SK-N-DZ (cell line): ENCODE measurements at regions not wholly inside any gene's neighbourhood (a gene's known extent, or its start where the extent isn't known, plus 50 kb on each side); places are given as distances from the start of the nearest gene placed in this dataset.
"Not testable (repeated sequence)": the region's sequence is repeated elsewhere in the genome, so short reads cannot be mapped to it uniquely, and the experiment has no call there.

Experiments used
- DNase-seq: peaks from one replicate; pipeline ENCODE4 v3.0.0-alpha.2; 2015; ENCODE audit warnings: low spot score

DNA sequence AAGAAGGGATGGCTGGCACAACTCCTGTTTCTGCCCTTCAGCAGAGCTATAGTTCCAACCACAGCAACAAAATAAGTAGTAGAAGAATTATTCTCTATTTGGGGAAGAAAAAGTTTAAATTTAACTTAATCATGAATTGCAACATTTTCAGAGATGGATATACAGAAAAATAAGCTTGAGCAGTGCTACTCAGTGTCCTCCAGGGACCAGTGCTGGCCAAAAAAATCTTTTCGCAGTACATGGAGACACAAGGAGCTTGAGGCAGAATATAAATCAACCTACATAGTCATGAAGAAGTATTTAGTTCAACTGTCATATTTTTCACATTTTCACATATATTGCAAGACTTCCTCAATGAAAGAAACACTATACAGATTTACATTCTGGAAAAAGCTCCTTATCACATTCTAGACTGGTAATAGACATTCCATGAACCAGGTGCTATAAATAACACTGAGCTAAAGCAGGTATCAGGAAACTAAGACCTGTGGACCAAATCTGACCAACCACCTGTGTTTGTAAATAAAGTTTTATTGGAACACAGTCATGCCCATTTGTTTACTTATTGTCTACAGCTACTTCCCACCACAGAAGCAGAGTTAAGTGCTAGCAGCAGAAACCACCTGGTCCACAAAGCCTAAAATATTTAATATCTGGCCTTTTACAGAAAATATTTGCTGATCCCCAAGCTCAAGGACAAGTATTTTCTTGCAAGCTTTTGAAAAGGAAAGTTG lies 101.9 kb downstream of the RGS21 start:
- DNase-seq: no peak

DNA sequence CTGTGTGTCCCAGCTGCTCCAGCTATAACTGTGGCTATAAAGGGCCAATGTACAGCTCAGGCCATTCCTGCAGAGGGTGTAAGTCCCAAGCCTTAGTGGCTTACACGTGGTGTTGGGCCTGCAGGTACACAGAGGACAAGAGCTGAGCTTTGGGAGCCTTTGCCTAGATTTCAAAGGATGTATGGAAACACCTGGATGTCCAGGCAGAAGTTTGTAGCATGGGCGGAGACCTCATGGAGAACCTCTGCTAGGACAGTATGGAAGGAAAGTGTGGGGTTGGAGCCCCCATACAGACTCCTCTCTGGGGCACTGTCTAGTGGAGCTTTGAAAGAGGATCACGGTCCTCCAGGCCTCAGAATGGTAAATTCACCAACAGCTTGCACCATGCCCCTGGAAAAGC lies 113.9 kb downstream of the RGS21 start:
- no peak for DNase-seq

DNA sequence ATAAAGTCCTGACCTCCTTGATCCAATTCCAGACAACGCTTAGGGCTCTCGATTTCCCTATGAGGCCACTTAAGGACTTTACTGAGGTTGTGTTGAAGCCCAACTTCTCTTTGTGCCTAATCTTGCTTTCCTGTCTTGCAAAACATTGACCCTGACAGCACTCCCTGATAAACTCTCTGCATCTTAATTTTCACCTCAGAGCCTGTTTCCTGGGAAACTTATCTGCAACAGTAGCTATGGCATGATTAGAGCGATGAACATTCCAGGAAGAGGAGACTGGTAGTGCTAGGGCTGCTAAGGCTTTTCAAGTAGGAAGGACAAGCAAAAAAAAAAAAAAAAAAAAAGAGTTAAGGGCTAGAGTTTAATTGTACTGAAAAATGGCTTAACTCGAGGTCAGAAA lies 118.9 kb downstream of the RGS21 start:
- DNase-seq: no peak

DNA sequence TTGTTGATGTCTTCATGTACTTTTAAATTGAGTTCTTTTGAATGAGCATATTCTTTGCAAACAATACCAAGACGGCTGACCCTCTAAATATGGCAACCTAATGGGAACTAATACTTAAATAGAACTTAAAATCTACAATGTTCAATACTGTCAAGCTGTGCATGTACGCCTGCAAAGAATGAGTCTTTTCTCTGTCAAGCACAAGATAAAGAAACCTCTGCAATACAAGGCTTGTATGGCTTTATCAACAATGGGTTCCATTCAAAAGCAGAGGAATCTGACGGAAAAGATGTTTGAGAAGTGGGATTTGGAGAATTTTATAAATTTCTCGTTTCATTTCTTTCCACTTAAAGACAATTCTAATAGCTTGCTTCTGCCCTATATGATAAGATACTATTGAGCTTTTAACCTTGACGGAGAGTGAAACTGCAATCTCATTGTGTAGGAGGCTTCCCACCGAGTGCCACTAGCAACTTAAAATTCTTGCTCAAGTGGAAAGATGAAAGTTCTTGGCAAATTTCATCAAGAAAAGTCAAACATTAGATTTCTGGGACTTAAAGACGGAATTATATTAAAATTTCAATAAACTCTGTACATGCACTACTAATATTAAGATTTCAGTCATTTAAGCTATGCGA lies 119.8 kb downstream of the RGS21 start:
- DNase-seq: no peak

DNA sequence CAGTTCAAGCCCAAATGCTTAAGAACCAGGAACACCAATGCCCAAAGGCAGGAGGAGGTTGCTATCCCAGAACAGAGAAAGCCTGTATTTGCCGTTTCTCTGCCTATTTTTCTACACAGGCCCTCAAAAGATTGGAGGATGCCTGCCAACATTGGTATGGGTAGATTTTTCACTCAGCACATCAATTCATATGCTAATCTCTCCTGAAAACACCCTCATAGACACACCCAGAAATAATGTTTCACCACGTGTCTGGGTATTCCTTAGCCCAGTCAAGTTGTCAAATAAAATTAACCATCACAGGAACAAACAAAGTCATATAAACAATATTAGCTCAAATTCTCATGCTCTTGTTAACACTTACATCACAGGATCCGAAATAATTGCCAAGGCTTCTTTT lies 121.9 kb downstream of the RGS21 start:
- DNase-seq: no peak

DNA sequence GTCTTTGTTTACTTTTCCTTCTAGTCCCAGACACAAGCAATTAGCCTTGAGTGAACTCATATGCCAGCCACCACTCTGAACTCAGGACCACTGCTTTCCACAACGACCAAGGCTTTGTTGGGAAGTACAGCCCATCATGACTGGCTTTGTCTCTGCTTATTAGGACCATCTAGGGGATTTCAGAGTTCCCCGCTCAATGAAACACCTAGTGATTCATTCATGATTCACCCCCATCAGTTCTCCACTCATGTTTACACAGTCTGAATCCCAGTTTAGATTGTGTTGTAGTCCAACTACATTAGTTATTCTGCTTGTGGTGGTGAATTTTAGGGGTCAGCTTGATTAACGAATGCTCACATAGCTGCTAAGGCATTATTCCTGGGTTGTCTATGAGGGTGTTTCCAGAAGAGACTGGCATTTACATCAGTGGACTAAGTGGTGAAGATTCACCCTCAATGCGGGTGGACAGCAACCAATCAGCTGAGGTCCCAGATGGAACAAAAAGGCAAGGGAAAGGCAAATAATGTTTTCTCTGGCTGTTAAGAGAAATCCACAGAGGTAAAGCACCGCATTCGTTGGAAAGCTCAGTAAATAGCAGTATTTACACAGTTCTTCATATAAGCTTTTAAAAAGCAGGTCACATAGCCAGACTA lies 122.7 kb downstream of the RGS21 start:
- DNase-seq: no peak

DNA sequence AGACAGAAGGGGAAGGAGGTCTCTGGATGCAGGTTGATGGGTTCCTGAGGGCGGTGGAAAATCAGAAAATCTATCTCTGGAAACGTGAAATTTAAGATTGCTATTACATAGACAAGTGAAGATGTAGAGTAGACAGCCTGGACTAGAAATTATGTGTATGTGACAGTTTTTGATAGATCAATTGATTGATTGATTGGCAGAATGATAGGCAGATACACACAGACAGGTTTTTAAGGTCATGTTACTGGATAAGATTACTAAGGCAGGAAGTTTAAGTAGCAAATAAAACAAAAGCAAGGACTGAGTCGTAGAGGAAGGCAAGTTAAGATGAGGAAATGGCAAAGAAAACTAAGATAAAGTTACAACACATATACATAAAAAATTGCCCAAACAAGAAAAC lies 124.7 kb downstream of the RGS21 start:
- no peak for DNase-seq

- DNase-seq: no peak
Measured at GRCh38 chr1:192442736-192443135, 125.9 kb downstream of the RGS21 start.

DNA sequence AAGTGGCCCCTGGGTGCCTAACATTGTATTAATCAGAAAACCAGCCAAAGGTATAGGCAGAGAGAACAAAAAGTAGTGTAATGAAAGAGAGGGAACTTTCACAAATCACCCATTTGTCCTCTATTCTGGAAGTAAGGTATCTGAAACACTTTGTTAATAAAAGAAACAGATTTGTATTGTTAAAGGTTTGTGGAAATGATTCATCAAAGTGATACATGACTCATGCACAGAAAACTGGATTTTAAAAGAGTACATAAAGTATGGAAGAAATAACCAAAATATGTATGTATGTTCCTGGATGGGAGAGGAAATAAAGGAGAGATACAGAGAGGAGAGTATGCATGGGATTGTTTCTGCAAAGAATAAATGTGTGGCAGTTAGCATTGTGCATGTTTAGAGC lies 126.8 kb downstream of the RGS21 start:
- DNase-seq: no peak

GRCh38 chr1:192445241-192445640 lies 128.4 kb downstream of the RGS21 start:
- no peak for DNase-seq

DNA sequence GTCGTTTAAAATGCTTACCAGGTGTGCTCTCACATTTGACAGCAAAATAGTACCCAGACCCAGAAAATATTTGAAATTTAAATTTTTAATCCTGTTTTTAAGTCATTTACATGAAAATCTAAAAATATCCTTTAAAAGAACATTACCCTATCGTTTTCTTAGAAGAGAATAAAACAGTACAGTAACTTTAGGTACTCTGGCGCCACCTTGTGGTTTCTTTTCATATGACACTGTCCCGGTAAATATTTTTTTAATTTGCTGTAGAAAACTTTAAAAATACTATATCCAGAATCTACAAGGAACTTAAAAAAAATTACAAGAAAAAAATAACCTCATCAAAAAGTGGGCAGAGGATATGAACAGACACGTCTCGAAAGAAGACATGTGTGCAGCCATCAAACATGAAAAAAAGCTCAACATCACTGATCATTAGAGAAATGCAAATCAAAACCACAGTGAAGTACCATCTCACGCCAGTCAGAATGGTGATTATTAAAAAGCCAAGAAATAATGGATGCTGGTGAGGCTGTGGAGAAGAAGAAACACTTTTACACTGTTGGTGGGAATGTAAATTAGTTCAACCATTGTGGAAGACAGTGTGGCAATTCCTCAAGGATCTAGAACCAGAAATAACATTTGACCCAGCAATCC lies 129.2 kb downstream of the RGS21 start:
- DNase-seq: peak; percentile 40

DNA sequence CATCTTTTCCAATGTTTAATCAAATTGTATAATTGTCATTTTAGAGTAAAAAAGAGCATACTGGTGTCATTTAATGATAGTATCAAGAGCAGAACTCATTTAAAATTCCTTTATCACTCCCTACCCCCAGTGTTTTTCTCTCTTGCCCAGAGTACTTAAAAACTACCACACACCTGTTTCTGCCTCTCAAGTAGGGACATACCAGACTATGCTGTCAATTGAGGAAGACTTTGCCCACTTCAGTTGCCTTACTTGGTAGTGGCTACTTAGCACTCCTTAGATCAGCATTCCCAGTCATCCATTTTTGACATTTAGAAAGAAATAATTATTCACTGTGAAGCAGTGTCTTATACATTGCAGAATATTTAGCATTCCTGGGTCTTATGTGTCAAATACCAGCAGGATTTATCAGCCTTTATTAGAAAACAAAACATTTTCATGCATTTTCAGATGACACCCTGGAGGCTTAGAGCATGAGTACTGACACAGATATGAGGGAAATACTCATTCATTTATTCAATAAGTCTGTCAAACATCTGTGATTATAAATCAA lies 127.5 kb upstream of the RGS1 start:
- DNase-seq: no peak

GRCh38 chr1:192453360-192453992 lies 122.1 kb upstream of the RGS1 start:
- DNase-seq: peak; percentile 83

- DNase-seq: no peak
Measured at GRCh38 chr1:192459467-192459866, 116.1 kb upstream of the RGS1 start.

GRCh38 chr1:192461684-192462083 lies 113.9 kb upstream of the RGS1 start:
- DNase-seq: no peak

- peak; percentile 54 for DNase-seq
Measured at GRCh38 chr1:192462616-192463015, 113.0 kb upstream of the RGS1 start.

GRCh38 chr1:192463661-192464060 lies 111.9 kb upstream of the RGS1 start:
- DNase-seq: no peak

GRCh38 chr1:192465221-192465620 lies 110.4 kb upstream of the RGS1 start:
- DNase-seq: not testable (repeated sequence)

GRCh38 chr1:192474080-192474683 lies 101.4 kb upstream of the RGS1 start:
- peak; percentile 40 for DNase-seq

GRCh38 chr1:192475329-192475728 lies 100.2 kb upstream of the RGS1 start:
- no peak for DNase-seq

DNA sequence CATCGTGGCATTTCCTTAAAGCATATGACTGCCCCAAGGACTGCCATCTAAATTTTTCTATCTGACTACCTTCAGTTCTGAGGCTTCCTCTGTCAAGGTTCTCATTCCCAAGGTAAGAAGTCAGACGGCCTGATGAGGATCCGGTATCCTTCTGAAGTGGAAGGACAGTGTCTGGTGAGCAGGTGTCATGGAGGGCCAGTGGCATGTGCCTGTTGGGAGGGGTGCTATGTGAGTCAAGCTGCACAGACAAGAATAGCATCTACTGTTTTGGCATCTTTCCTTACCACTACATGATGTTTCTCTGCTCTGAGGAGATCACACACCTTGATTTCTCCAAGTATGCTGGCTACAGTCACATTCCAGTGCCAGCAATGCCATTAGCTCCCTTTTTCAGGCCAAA lies 99.6 kb upstream of the RGS1 start:
- DNase-seq: no peak
